Activated CD8-positive, alpha-beta memory T cell treated with anti-CD3 and anti-CD28 coated beads, Interleukin-2, amount 10 ng/mL, durations not matched to agents 7 days and 5 days (primary cell): ENCODE measurements at regions not wholly inside any gene's neighbourhood (a gene's known extent, or its start where the extent isn't known, plus 50 kb on each side); places are given as distances from the start of the nearest gene placed in this dataset.

Experiments
- ATAC-seq: fragments of 150-1000 bp; cut with Tn5 transposase; one replicate; pipeline ENCODE4 v1.10.0; 2021; ENCODE audit warnings: moderate library complexity
- CTCF ChIA-PET: fragments of 350-600 bp; sonication (Branson Sonifier 250); formaldehyde crosslinking; loops from one replicate; lab custom pipeline; 2021; ENCODE audit warnings: antibody characterized with exemption; lab: Charles Lee
- DNase-seq: peaks from one replicate; pipeline ENCODE4 v3.0.0-alpha.2; 2020
- H3K27ac Mint-ChIP-seq: one replicate; pipeline ENCODE4 v1.8.0; 2021; ENCODE audit warnings: mild to moderate bottlenecking, mixed read lengths
- H3K27me3 Mint-ChIP-seq: one replicate; pipeline ENCODE4 v1.8.0; 2021; ENCODE audit warnings: mixed read lengths
- H3K36me3 Mint-ChIP-seq: one replicate; pipeline ENCODE4 v1.8.0; 2021; ENCODE audit warnings: mild to moderate bottlenecking, mixed read lengths
- H3K4me1 Mint-ChIP-seq: one replicate; pipeline ENCODE4 v1.8.0; 2021; ENCODE audit warnings: mixed read lengths
- H3K4me3 Mint-ChIP-seq: one replicate; pipeline ENCODE4 v1.8.0; 2021; ENCODE audit warnings: mild to moderate bottlenecking, moderate library complexity, mixed read lengths
- H3K9me3 Mint-ChIP-seq: one replicate; pipeline ENCODE4 v1.8.0; 2022; ENCODE audit warnings: low read depth, mixed read lengths

DNA sequence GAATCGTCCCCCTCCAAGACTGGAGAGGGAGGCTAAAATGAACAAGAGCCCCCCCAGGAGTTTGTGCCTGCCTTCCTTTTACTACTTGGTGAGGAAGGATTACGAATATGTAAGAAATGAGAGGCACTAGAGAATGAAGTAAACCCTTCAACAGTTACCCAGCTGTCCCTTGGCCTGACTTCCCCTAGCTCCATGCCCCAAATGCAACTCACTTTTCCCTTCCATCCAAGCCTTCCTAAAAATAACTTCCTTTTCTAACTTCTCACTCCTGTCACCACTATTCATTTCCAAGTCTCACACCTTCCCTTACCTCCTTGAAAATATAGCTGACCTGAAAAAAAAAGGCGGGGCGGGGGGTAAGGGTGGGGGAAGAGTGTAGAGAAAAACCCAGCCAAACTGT, 96.6 kb upstream of the HNRNPU start:
- H3K4me3 Mint-ChIP-seq = no peak overlapping the region
- peaks cover 13% of the 10 kb centered on the region for H3K4me1 Mint-ChIP-seq
- CTCF ChIA-PET = no interaction called here
- ATAC-seq (no peak), DNase-seq (no peak)
- H3K27me3 Mint-ChIP-seq = peaks cover 6% of the 10 kb centered on the region
- no peaks in the 10 kb centered on the region for H3K9me3 Mint-ChIP-seq
- no peaks in the 10 kb centered on the region for H3K36me3 Mint-ChIP-seq
- H3K27ac Mint-ChIP-seq = no peak overlapping the region

- Mint-ChIP-seq H3K27me3 (peaks cover 6% of the 10 kb centered on the region), H3K4me3 (no peak overlapping the region), H3K9me3 (no peaks in the 10 kb centered on the region), H3K36me3 (no peaks in the 10 kb centered on the region), H3K27ac (no peak overlapping the region), H3K4me1 (peaks cover 4% of the 10 kb centered on the region)
- DNase-seq = no peak
- ATAC-seq = no peak
- CTCF ChIA-PET = no interaction called here
Measured at GRCh38 chr1:244958593-244958992, 94.2 kb upstream of the HNRNPU start.

GRCh38 chr1:244957525-244957924, 93.2 kb upstream of the HNRNPU start:
- CTCF ChIA-PET = no interaction called here
- no peak overlapping the region for H3K4me3 Mint-ChIP-seq

DNA sequence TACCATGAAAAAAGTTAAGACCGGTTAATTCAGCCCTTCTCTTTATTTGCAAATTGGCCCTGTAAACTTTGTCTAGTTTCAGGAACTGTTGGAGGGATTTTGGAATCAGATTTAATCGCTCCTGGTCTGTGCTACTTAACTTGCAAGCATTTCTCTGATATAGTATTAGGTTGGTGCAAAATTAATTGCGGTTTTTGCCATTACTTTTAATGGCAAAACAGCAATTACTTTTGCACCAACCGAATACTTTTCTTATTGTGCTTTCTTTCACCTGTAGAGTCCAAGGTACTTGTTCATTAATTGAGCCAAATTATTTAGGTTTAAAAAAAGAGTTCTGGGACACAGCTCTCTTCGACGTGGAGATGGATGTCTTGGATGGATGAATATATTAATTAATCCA, 92.8 kb upstream of the HNRNPU start:
- Mint-ChIP-seq H3K36me3 (no peaks in the 10 kb centered on the region), H3K4me3 (no peak overlapping the region), H3K27me3 (peaks cover 6% of the 10 kb centered on the region), H3K4me1 (no peaks in the 10 kb centered on the region), H3K27ac (no peak overlapping the region), H3K9me3 (no peaks in the 10 kb centered on the region)
- ATAC-seq (no peak), DNase-seq (no peak)
- CTCF ChIA-PET = no interaction called here

More at GRCh38 chr1:244957525-244957924, 93.2 kb upstream of the HNRNPU start:
- Mint-ChIP-seq H3K4me1 (no peaks in the 10 kb centered on the region), H3K27me3 (peaks cover 6% of the 10 kb centered on the region), H3K36me3 (no peaks in the 10 kb centered on the region), H3K27ac (no peak overlapping the region), H3K9me3 (no peaks in the 10 kb centered on the region)
- ATAC-seq (no peak), DNase-seq (no peak)

- Mint-ChIP-seq H3K27me3 (peaks cover 6% of the 10 kb centered on the region), H3K36me3 (no peaks in the 10 kb centered on the region), H3K9me3 (no peaks in the 10 kb centered on the region), H3K27ac (no peak overlapping the region), H3K4me1 (no peaks in the 10 kb centered on the region), H3K4me3 (no peak overlapping the region)
- CTCF ChIA-PET = interaction anchor here (0.9 kb wide), 1 partner anchor 39 kb away, joined by 3 read pairs; no protein-coding TSS in a partner anchor
- ATAC-seq = no peak
- DNase-seq = no peak
Measured at GRCh38 chr1:244955661-244956060, 91.3 kb upstream of the HNRNPU start.

DNA sequence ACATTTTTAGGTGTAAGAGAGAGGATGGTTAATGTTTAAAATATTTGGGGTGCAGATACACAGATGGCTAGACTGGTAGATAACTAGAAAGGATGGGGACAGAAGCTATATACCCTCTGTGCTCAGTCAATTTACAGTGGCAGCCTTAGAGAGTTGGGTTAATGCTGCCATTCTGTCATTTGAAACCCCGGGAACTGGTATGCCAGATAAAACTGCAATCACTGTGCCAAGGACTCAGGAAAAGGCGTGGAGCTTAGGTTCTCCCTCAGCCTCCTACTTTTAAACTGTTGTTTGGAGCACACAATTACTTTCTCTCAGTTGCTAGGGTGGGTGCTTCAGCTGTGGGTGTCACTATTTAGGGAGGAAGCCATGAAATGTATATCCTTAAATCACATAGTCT, 90.0 kb upstream of the HNRNPU start:
- Mint-ChIP-seq H3K4me1 (no peaks in the 10 kb centered on the region), H3K27ac (no peak overlapping the region), H3K27me3 (peaks cover 6% of the 10 kb centered on the region), H3K9me3 (no peaks in the 10 kb centered on the region), H3K36me3 (no peaks in the 10 kb centered on the region), H3K4me3 (no peak overlapping the region)
- DNase-seq (no peak), ATAC-seq (no peak)
- CTCF ChIA-PET = no interaction called here

GRCh38 chr1:244953901-244954300, 89.6 kb upstream of the HNRNPU start:
- Mint-ChIP-seq H3K9me3 (no peaks in the 10 kb centered on the region), H3K27ac (no peak overlapping the region), H3K4me3 (no peak overlapping the region), H3K36me3 (no peaks in the 10 kb centered on the region), H3K4me1 (no peaks in the 10 kb centered on the region), H3K27me3 (peaks cover 6% of the 10 kb centered on the region)
- CTCF ChIA-PET = no interaction called here
- no peak for ATAC-seq
- DNase-seq = no peak

GRCh38 chr1:244952940-244953339, 88.6 kb upstream of the HNRNPU start:
- no peak for ATAC-seq
- CTCF ChIA-PET = no interaction called here
- Mint-ChIP-seq H3K4me3 (no peak overlapping the region), H3K27me3 (peaks cover 6% of the 10 kb centered on the region), H3K27ac (no peak overlapping the region), H3K36me3 (no peaks in the 10 kb centered on the region), H3K9me3 (no peaks in the 10 kb centered on the region), H3K4me1 (no peaks in the 10 kb centered on the region)
- DNase-seq = no peak

DNA sequence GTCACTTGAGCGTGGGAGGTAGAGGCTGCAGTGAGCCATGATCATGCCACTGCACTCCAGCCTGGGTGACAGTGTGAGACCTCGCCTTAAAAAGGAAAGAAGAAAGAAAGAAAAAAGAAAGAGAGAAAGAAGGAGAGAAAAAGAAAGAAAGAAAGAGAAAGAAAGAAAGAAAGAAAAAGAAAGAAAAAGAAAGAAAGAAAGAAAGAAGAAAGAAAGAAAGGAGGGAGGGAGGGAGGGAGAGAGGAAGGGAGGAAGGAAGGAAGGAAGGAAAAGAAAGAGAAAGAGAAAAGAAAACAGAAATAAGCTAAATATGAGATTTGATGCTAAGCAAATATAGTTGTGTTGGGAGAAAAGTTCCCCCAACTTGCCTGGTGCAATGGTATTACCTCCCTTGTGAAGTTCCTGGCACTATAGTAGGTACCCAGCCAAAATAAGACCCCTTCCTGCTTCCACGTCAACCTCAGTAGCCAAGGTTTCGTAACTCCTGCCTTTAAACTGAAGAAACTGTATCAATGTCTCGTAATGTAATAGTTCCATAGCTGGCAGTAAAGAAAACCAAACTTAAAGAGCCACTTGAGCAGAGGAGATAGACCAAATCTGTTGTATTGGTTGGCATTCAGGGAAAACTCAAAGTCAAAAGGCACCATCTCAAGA, 88.1 kb upstream of the HNRNPU start:
- H3K36me3 Mint-ChIP-seq = no peaks in the 10 kb centered on the region
- peaks cover 6% of the 10 kb centered on the region for H3K27me3 Mint-ChIP-seq
- H3K4me3 Mint-ChIP-seq = no peak overlapping the region
- no peak overlapping the region for H3K27ac Mint-ChIP-seq
- H3K4me1 Mint-ChIP-seq = no peaks in the 10 kb centered on the region
- DNase-seq = no peak
- ATAC-seq = no peak
- CTCF ChIA-PET = no interaction called here
- no peaks in the 10 kb centered on the region for H3K9me3 Mint-ChIP-seq

DNA sequence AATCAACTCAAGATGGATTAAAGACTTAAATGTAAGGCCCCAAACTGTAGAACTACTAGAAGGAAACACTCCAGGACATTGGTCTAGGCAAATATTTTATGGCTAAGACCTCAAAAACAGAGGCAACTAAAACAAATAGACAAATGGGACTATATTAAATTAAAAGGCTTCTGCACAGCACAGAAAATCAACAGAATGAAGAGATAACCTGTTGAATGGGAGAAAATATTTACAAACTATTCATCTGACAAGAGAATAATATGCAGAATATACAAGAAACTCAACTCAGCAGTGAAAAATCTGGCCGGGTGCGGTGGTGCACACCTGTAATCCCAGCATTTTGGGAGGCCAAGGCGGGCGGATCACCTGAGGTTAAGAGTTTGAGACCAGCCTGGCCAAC, 84.1 kb upstream of the HNRNPU start:
- Mint-ChIP-seq H3K27me3 (peaks cover 11% of the 10 kb centered on the region), H3K36me3 (no peaks in the 10 kb centered on the region), H3K27ac (no peak overlapping the region), H3K4me3 (no peak overlapping the region), H3K9me3 (peaks cover 4% of the 10 kb centered on the region), H3K4me1 (peaks cover 5% of the 10 kb centered on the region)
- DNase-seq = no peak
- CTCF ChIA-PET = no interaction called here
- ATAC-seq = no peak

DNA sequence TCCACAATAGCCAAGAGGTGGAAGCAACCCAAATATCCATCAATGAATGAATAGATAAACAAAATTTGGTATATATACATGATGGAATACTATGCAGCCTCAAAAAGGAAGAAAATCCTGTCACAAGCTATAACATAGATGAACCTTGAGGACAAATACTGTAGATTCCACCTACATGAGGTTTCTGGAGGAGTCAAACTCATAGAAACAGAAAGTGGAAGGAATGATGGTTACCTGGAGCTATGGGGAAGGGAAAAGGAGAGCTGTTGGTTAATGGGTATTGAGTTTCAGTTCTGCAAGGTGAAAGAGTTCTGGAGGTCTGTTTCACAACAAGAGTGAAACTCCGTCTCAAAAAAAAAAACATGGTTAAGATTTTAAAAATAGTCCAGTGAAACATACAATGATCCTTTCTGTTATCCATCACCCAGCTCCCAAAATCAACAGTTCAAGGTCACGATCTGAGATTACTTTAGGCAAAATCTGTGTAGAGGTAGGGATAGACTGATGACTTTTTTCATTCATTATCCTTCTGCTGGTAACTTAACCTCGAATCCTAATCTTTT, 80.8 kb upstream of the HNRNPU start:
- H3K36me3 Mint-ChIP-seq = no peaks in the 10 kb centered on the region
- DNase-seq = no peak
- H3K27ac Mint-ChIP-seq = no peak overlapping the region
- H3K4me3 Mint-ChIP-seq = no peak overlapping the region
- peaks cover 4% of the 10 kb centered on the region for H3K9me3 Mint-ChIP-seq
- peaks cover 5% of the 10 kb centered on the region for H3K4me1 Mint-ChIP-seq
- CTCF ChIA-PET = no interaction called here
- no peak for ATAC-seq
- peaks cover 11% of the 10 kb centered on the region for H3K27me3 Mint-ChIP-seq

GRCh38 chr1:244941121-244941520, 76.8 kb upstream of the HNRNPU start:
- no peak overlapping the region for H3K27ac Mint-ChIP-seq
- H3K27me3 Mint-ChIP-seq = peaks cover 3% of the 10 kb centered on the region
- peaks cover 5% of the 10 kb centered on the region for H3K4me1 Mint-ChIP-seq
- no peaks in the 10 kb centered on the region for H3K36me3 Mint-ChIP-seq
- ATAC-seq (no peak), DNase-seq (no peak)
- CTCF ChIA-PET = interaction anchor here (0.7 kb wide), 1 partner anchor 50 kb away, joined by 3 read pairs; no protein-coding TSS in a partner anchor
- peaks cover 4% of the 10 kb centered on the region for H3K9me3 Mint-ChIP-seq
- no peak overlapping the region for H3K4me3 Mint-ChIP-seq

- Mint-ChIP-seq H3K9me3 (no peaks in the 10 kb centered on the region), H3K4me3 (no peak overlapping the region), H3K4me1 (no peaks in the 10 kb centered on the region), H3K36me3 (no peaks in the 10 kb centered on the region), H3K27ac (no peak overlapping the region), H3K27me3 (no peaks in the 10 kb centered on the region)
- CTCF ChIA-PET = no interaction called here
- ATAC-seq (no peak), DNase-seq (no peak)
Measured at GRCh38 chr1:244937099-244937498, 72.8 kb upstream of the HNRNPU start.

DNA sequence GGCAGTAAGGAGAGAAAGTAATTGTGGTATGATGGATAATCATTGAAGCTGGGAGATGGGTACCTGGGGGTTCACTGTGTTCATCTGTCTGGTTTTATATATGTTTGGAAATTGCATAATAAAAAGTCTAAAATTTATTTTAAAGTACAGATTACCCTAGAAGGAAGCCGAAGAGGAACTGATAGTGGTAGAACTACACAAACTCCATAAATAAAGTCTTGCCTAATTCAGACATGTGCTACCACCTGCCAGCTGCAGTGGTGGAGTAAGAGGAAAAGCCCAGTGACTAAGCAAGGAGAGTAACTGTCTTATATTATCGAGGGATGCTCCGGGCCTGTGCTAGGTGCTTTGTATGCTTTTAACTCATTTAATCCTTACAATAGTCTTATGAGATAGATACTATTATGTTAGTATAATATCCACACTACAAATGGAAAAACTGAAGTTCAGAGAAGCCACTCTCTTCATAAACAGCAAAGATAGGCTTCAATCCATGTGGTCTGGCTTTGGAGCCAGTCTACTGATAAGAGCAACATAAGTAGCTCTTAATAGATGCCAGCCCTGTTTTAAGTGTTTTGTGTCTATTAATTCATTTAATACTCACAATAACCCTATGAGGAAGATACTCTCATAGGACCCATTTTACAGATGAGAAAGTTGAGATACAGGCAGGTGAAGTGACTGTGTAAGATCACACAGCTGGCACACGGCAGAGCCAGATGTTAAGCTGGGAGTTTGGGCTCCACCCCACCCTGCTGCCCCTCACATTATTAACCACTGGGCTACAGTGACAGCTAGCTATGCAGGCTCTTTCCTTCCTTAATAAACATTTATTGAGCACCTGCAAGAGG, 56.8 kb upstream of the HNRNPU start:
- peaks cover 8% of the 10 kb centered on the region for H3K4me1 Mint-ChIP-seq
- ATAC-seq (no peak), DNase-seq (no peak)
- no peak overlapping the region for H3K27ac Mint-ChIP-seq
- CTCF ChIA-PET = no interaction called here
- H3K27me3 Mint-ChIP-seq = peaks cover 29% of the 10 kb centered on the region
- H3K36me3 Mint-ChIP-seq = no peaks in the 10 kb centered on the region
- H3K9me3 Mint-ChIP-seq = no peaks in the 10 kb centered on the region
- no peak overlapping the region for H3K4me3 Mint-ChIP-seq
